Suppressor macrophage treated with lipopolysaccharide for 1 hour (primary cell): ENCODE measurements at regions not wholly inside any gene's neighbourhood (a gene's known extent, or its start where the extent isn't known, plus 50 kb on each side); places are given as distances from the start of the nearest gene placed in this dataset.
A peak's percentile ranks its signal among the peaks of the same experiment; 100 is the strongest.
"Not testable (repeated sequence)": the region's sequence is repeated elsewhere in the genome, so short reads cannot be mapped to it uniquely, and the experiment has no call there.

Experiments used
- DNase-seq, 3 donors: peaks; one replicate each; pipeline ENCODE4 v3.0.0-alpha.2; 2020 to 2022

- DNase-seq: no peak
These were observed 167.0 kb upstream of the RPL34 start for GRCh38 chr4:108453366-108453765.

DNA sequence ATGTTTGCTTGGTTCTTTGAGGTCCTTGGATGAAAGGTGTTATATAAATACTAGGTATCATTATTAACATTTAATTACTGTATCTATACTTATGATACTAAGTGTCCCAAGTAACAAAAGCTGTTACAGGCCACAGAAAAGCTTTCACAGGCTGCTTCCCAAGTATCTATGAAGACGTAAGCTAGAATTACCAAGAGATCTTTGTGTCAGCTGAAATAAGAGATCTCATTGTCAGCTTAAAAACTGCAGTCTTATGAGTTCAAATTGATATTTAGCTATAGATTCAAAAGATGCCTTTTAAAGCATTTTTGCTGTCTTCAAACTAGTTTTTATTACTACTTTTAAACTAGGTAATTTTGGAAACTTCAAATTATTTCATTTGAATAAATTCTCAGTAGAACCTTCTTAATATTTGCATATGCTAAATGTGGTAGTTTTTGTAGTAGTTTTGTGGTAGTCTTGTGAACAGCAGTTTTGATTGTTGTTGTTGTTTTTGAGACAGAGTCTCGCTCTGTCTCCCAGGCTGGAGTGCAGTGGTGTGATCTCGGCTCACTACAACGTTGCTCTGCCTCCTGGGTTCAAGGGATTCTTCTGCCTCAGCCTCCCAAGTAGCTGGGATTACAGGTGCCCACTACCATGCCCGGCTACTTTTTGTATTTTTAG lies 170.0 kb upstream of the RPL34 start:
- no peak for DNase-seq

DNA sequence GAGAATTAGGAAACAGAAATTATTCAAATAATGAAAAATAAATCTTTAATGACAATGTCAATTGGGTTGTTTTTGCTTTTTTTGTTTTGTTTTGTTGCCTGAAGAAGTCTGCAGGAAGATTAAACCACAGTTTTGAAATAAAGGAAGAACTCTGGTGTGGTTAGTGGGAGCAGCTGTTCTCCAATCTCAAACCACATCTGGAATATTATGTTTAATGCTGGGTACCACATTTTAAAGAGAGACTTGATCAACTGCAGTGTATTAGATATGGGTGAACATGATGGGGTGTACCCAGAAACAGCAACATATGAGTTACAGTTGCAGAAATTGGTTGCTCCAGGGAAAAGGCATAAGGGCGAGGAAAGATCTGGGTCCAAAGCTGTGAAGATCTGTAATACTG lies 171.2 kb upstream of the RPL34 start:
- DNase-seq: no peak

GRCh38 chr4:108446556-108446955 lies 173.8 kb upstream of the RPL34 start:
- no peak for DNase-seq

DNA sequence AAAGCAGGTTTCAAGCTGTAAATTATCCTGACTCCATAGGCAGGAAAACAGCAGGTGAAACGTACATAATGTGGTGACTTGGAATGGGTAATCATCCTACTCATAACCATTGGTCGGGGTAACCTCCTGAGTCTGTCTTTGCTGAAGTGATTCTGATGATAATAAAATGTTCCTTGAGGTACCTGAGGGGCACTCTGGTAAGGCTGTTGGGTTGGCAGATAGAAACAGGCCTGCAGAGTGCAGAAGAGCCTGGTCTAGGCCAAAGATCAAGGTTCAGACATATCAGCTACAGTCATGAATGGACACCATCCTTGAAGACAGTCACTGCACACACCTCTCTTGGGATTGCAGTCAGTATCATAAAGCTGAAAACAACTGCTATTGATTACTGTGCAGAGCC lies 174.7 kb upstream of the RPL34 start:
- DNase-seq: no peak

- DNase-seq: no peak
These were observed 176.8 kb upstream of the RPL34 start for GRCh38 chr4:108443585-108443984.

GRCh38 chr4:108433832-108434231 lies 186.5 kb upstream of the RPL34 start:
- DNase-seq: no peak

DNA sequence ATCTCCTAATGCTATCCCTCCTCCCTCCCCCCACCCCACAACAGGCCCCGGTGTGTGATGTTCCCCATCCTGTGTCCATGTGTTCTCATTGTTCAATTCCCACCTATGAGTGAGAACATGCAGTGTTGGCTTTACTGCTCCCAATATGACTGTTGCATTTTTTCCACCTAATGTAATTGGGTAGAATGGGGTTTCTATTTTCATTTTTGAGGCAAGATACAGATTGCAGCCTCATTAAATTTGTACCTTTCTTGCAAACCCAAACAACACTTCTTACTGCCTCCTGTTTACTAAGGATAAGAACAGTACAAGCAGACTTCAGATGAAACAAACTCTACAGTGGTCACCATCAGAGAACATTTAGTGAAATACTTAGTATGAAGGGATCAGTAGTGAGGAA lies 187.0 kb upstream of the RPL34 start:
- DNase-seq: not testable (repeated sequence)

- DNase-seq: no peak
These were observed 188.0 kb upstream of the RPL34 start for GRCh38 chr4:108432418-108432817.

DNA sequence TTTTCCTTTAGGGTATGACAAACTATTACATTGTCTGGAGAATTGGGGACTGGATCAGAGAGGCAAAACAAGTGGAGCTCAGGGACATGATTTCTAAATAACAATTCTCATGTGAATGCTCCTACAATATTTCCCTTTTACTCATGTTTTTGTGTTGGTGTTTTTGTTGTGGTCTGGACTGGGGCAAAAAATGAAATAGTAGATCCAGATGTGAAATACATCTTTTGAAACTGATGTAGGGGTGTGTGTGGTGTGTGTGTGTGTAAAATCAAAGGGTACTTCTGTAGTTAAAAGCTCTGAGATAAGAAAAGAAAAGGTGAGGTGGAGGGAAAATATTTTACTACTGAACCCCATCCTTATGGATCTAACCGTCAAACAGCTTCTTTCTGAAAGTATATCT lies 188.4 kb upstream of the RPL34 start:
- no peak for DNase-seq

DNA sequence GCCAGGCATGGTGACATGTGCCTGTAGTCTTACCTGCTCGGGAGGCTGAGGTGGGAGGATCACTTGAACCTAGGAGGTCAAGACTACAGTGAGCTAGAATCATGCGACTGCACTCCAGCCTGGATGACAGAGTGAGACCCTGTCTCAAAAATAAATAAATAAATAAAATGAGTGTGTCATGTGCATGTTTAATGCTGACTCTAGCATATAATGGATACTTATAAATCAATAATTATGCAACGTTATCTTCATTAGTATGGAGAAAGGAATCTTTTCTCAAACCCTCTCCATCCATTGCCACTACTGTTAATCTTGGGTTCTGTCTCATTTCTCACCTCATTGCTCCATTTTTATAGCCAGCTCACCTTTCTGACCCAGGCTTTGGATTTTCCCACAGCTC lies 189.5 kb upstream of the RPL34 start:
- DNase-seq: no peak

DNA sequence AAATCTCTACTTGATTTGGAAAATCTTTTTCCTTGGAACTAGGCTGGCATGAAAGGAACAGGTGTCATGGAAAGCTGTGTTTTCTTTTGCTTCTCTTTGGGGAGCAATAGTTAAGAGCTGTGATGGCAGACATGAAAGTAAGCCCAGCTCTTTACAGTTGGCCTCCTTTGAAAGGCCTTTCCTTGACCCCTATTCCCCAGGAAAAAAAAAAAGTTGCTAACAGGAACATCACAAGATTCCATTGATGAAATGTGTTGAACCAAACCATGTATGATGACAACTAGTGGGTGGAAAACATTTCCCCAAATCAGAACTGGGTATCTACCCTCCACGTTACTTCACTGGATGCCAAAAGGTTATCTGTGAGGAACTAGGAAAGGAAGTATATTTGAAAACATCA lies 190.7 kb upstream of the RPL34 start:
- DNase-seq: peak in 1 of 3 donors; percentile 2

DNA sequence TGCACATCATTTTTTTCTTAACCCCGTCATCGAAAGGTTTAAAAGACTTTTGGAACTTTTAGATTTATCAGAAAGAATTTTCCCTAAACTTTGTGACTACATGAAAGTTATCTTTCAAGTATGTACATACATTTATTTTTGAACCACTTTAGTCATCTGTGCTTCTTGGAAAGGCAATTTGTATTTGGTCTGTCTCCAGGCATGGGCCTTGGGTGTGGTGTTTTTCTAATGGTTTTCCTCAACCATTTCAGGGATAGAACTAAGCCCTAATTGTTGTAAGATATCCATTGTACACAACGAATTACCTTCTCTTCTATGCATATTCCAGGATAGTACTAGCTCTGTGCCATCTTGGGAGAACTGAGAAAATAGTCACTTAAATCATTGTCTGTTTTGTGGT lies 191.5 kb upstream of the RPL34 start:
- DNase-seq: no peak

DNA sequence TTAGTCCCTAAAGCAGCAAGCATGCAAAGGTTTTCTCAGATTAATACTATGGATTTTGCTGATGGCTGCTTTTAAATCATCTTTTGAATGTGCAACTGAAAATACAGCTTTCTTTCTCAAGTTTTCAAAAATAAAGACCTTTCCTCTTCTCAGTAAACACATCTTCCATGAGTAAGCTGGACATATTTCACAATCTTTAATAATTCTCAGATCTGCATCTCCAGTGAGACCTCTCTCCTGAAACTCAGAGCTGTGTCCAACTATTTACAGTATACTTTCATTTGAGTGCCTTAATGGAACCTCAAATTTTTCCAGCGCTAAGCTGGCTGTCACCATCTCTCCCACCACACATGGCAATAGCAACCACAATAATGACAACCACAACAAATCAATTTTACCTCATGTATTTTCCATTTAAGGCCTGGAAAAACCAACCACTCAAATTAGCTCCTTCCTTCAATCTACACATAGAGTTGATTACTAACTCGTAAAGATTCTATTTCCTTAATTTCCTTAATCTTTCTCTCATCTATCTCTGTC lies 192.4 kb upstream of the RPL34 start:
- no peak for DNase-seq

- DNase-seq: no peak
These were observed 193.9 kb upstream of the RPL34 start for GRCh38 chr4:108426493-108426892.

DNA sequence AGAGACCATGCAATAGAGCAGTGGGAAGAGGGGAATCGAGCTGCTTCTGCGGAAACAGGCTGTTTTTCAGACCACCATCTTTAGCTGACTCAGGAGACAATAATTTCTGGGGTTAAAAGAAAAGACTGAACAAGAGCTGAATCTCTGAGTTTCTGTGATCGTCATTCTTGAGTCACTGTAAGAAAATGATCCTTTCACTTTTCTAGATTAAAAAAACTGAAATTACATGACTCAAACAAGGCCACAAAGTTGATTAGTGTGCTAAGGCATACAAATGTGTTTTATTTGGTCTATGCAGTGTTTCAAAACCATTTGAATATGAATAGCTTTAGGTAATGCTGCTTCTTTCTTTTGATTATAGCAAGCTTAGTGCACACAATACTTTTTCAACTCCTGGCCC lies 194.4 kb upstream of the RPL34 start:
- DNase-seq: no peak

DNA sequence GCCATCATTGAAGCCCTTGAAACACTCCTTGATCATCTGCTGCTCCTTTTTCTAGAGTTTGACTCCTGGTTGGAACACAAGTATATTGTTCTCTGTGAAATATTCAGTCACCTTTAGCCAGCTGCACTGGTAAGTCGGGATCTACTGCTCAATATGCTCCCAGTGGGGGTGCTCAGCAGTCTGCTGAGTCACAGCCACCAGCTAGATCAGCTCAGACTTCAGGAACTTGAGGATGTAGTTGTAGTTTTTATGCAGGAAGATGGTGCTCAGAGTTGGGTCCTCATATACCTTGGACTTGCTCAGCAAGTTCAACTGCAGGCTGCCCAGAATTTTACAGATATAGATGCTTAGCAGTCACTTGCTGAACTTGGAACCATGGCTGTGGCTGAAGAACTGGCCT lies 202.5 kb upstream of the RPL34 start:
- DNase-seq: no peak

DNA sequence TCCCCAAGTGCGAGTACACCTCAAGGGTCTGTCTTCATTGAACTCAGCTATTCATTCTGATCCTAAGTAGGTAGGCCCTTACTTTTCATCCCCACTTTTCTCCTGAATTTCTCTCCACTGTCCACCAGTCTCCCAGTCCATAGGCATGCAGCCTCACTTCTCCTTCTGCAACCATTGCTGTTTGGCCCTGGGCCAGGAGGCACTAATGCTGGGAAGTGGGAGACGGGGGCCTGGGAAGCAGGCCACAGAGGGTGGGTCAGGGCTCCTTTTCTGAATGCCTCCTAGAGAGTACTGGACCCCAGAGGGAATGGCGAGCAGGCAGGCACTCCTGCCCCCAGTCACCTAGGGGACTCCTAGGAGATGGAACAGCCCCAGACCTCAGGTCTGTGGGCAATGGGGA lies 203.5 kb upstream of the RPL34 start:
- no peak for DNase-seq

- DNase-seq: no peak
These were observed 205.0 kb upstream of the RPL34 start for GRCh38 chr4:108415389-108415788.

- DNase-seq: no peak
These were observed 208.5 kb upstream of the RPL34 start for GRCh38 chr4:108411836-108412235.

DNA sequence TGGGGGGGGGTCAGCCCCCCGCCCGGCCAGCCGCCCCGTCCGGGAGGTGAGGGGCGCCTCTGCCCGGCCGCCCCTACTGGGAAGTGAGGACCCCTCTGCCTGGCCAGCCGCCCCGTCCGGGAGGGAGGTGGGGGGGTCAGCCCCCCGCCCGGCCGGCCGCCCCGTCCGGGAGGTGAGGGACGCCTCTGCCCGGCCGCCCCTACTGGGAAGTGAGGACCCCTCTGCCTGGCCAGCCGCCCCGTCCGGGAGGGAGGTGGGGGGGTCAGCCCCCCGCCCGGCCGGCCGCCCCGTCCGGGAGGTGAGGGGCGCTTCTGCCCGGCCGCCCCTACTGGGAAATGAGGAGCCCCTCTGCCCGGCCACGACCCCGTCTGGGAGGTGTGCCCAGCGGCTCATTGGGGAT lies 210.7 kb upstream of the RPL34 start:
- not testable (repeated sequence) for DNase-seq

DNA sequence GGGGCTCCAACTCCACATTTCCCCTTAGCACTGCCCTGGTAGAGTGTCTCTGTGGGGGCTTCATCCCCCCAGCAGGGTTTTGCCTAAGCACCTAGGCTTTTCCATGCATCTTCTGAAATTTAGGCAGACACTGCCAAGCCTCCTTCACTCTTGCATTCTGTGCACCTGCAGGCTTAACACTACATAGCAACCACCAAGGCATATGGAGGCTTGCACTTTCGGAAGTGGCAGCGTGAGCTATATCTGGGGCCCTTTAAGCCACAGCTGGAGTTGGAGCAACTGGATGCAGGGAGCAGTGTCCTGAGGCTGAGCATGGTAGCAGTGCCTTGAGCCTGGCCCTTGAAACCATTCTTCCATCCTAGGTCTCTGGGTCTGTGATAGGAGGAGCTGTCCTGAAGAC lies 214.8 kb upstream of the RPL34 start:
- no peak for DNase-seq

- DNase-seq: no peak
These were observed 220.1 kb upstream of the RPL34 start for GRCh38 chr4:108400309-108400708.

GRCh38 chr4:108399610-108400265 lies 220.6 kb upstream of the RPL34 start:
- DNase-seq: no peak

DNA sequence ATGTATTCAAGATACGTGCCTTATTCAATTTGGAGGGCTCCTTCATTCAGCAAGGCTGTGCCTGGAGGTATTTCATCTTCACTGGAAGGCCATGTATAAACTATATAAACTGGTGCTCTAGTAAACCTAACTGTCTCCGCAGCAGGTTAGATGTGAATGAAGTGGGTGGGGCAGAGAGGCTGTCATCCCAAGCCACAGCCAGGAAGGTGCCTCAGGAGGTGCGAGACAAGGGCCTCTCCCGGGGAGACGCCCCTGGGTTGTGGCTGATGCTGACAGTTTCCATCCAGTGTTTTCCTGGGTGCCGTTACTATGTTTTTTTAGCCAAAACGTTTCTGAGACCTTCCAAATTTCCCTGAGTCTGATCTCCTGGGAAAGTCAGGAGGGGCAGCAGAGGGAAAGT lies 221.5 kb upstream of the RPL34 start:
- no peak for DNase-seq
